ENCODE measurements at regions not wholly inside any gene's neighbourhood (a gene's known extent, or its start where the extent isn't known, plus 50 kb on each side); places are given as distances from the start of the nearest gene placed in this dataset.

DNA sequence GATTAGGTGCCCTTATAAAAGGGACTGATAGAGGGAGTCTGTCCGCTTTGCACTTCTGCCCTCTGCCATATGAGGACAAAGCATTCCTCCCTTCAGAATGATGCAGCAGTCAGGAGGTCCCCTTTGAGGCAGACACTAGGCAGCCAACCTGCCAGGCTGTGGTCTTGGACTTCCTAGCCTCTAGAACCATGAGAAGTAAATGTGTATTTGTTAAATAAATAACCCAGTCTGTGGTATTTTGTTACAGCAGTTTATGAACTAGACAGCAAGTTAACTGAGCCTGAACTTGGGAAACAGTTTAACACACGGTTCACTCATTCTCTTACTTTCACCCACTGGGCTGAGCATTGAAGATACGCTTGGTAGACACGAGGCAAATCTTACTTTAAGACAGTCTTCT is 313.2 kb downstream of the UQCRFS1 start:
- ChIA-PET POLR2A (no interaction called here), CTCF (no interaction called here)

DNA sequence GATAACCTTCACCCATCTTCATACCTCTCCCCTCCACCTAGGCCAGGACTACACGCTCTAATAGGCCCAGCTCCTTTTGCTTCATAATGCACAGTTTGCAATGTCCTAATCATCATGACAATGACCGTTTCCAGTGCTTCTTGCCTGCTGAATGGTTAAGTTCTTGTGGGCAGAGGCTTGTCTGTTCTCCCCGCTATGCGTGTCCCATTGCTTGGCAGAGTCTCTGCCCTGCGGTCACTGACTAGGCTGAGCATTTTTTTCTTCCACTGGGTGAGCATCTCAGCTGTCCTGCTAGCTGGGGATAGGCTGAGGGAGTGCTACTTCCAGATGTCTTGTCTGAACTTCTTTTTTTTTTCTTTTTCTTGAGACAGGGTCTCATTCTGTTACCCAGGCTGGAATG is 314.7 kb downstream of the UQCRFS1 start:
- ChIA-PET CTCF (no interaction called here), POLR2A (no interaction called here)

DNA sequence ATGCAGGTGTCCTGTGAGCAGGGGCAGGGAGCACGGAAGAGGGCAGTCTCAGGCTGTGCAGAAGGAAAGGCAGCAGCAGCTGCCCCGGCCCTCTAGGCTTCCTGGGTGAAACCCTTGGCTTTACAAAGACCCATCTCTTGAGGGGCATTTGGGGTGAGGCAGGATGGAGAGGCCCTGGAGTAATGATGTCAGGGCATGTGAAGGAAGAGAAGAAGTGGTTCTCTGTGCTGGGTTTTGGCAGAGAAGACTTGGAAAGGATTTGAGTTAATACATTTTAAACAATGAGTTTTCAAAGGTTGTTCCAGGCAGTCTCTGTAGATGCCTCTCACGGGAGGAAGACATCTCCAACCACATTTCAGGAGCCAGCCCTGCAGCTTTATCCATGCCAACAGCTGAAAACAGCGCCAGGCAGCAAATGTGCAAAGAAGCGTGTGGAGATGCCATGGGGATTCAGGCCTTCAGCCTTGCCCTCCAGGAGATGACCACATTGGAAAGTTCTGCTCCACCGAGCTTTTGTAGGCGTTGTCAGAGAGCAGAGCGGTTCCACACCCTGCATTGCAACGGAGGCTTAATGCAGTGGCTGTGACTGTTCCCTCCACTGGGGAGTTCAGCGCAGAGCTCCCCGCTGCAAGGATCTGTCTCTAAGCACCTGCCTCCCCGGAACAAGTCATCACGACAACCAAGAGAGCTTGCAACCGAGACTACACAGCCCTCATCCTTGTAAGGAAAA is 322.8 kb downstream of the UQCRFS1 start:
- CTCF ChIA-PET: no interaction called here
- POLR2A ChIA-PET: no interaction called here

- ChIA-PET CTCF (no interaction called here), POLR2A (no interaction called here)
Observed at GRCh38 chr19:28887920-28888618, 324.9 kb downstream of the UQCRFS1 start.

DNA sequence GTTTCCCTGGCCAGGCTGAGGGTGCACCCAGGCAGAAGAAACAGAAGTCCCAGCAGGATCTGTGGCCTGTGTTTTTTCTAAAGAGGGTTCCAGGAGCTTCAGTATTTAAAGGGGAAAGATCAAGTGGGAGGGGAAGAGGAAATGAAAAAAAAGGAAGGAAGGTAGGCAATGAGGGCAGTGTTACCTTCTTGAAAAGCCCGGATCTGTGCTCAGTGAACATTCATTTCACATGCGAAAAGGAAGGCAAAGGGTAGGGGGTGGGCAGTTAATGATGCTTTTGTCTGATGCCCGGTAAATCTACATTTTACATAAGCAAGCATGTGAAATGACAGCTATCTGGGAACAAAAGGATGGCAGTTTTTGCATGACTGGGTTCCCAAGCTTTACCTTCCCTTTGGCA is 326.2 kb downstream of the UQCRFS1 start:
- ChIA-PET CTCF (no interaction called here), POLR2A (no interaction called here)

DNA sequence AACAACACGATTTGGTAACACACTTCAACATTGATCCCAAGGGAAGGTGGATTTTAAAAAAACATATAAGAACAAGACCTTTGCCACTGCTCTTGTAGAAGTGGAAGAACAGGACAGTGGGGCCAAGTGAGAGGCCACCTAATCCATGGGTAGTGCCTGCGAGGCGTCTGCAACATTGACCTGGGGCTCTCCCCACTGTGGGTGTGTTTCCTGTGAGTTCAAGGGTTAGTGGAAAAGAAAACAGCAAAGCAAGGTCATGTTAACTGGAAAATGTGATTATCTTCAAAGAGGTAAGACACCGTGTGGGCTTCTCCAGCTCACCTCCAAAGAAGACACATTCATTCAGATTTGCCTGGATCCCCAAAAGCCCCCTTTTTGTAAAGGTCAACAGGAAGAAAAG is 327.0 kb downstream of the UQCRFS1 start:
- CTCF ChIA-PET: no interaction called here
- POLR2A ChIA-PET: no interaction called here

DNA sequence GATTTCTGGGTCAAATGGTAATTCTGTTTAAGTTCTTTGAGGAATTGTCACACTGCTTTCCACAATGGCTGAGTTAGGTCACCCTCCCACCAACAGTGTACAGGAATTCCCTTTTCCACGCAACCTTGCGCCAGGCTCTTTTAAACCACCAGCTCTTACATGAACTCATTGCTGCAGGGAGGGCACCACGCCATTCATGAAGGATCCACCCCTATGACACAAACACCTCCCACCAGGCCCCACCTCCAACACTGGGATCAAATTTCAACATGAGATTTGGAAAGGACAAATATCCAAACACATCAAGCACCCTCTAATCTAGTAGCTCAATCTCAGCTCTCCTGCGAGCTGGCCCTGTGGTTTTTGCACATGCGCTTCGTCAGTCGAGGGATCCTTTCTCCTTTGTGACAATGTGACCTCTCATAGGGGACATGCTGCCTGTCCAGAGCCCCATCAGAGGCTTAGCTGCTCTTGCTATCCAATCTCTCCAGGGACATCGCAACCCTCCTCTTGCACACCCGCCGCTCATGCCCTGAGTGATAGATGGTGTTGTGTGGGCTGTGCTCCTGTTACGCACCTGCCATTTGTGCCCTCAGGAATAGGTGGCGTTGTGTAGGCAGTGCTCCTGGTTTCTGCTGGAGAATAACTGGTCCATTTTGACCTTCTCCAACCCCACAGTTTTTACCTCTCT is 328.0 kb downstream of the UQCRFS1 start:
- CTCF ChIA-PET: no interaction called here
- POLR2A ChIA-PET: no interaction called here

DNA sequence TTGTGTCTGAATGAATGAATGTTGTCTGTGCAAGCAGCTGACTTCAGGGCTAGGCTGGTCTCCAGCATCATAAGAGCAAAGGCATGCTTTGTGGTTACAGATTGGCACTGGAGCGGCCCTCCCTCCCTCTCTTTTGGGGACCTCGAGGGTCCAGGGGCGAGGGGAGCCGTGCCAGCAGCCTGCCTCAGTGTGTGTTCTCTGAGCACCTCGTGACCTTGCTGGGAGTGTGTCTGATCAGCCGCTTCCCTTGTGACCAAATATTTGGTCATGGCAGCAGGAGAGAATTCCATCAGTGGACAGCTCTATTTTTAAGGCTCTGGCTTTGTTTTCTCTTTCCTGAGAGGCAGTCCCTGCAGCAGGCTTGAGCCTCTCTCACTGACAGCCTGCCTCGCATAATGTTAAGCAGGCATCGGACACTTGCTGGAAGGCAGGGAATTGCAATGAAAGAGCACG is 329.7 kb downstream of the UQCRFS1 start:
- ChIA-PET POLR2A (no interaction called here), CTCF (interaction anchor here (0.6 kb wide), 1 partner anchor 81 kb away, joined by 3 read pairs; no protein-coding TSS in a partner anchor)

GRCh38 chr19:28882818-28883217 is 330.1 kb downstream of the UQCRFS1 start:
- ChIA-PET CTCF (interaction anchor here (0.6 kb wide), 1 partner anchor 80 kb away, joined by 3 read pairs; no protein-coding TSS in a partner anchor), POLR2A (no interaction called here)

DNA sequence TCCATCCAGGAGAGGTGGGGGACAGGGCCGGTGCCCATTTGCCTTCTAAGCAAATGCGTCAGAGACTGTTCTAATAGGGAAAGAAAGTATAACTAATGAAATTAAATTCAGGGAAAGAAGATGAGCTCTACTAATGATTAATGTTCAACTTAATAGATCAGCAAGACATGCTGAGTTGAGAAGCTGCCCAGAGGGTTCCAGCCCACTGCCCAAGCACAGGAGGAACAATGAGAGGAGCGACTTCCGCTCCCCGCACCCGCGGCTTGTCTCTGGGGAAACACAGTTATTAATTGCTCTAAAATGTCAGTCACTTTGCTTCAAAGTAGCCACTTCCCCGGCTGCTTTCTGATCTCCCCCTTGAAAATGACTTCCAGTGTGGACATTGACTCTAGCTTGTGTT is 331.3 kb downstream of the UQCRFS1 start:
- POLR2A ChIA-PET: no interaction called here
- CTCF ChIA-PET: no interaction called here

DNA sequence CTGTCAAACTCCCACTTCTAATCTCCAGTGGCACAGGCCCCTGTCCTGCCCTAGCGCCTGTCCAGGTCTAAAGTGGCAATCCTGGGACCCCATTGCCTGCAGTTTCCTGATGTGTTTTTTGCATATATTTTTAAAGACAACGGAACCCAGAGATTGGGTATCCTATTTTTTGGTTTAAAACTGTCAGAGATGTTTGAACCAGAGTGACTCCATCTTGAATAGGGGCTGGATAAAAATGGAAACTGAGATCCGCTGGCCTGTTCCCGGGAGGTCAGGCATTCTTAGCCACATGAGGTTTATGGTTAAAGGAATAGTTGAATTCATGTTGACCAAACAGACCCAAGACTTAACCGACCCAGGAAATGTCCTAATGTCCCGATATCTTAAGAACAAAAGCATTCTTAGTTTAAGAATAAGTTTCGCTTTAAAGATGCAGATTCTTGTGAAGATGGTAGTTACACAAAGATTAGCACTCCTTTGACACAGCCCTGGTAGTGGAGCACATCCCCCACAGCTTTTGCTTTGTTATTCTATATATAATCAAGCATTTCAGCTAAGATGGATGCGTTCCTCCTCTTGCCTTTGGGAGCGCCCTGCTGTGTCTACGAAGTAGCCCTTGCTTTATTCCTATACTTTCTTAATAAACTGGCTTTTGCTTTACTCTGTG is 332.1 kb downstream of the UQCRFS1 start:
- ChIA-PET CTCF (no interaction called here), POLR2A (no interaction called here)

- POLR2A ChIA-PET: no interaction called here
Observed at GRCh38 chr19:28878862-28879566, 333.9 kb downstream of the UQCRFS1 start.

GRCh38 chr19:28876609-28877123 is 336.3 kb downstream of the UQCRFS1 start:
- ChIA-PET CTCF (no interaction called here), POLR2A (no interaction called here)

More at GRCh38 chr19:28878862-28879566, 333.9 kb downstream of the UQCRFS1 start:
- CTCF ChIA-PET: interaction anchor here (1.2 to 1.4 kb wide), 3 partner anchors 26 to 909 kb away, joined by 3 read pairs; no protein-coding TSS in a partner anchor

GRCh38 chr19:28874742-28875141 is 338.2 kb downstream of the UQCRFS1 start:
- POLR2A ChIA-PET: no interaction called here
- CTCF ChIA-PET: no interaction called here

- POLR2A ChIA-PET: no interaction called here
- CTCF ChIA-PET: no interaction called here
Observed at GRCh38 chr19:28873301-28873700, 339.6 kb downstream of the UQCRFS1 start.

DNA sequence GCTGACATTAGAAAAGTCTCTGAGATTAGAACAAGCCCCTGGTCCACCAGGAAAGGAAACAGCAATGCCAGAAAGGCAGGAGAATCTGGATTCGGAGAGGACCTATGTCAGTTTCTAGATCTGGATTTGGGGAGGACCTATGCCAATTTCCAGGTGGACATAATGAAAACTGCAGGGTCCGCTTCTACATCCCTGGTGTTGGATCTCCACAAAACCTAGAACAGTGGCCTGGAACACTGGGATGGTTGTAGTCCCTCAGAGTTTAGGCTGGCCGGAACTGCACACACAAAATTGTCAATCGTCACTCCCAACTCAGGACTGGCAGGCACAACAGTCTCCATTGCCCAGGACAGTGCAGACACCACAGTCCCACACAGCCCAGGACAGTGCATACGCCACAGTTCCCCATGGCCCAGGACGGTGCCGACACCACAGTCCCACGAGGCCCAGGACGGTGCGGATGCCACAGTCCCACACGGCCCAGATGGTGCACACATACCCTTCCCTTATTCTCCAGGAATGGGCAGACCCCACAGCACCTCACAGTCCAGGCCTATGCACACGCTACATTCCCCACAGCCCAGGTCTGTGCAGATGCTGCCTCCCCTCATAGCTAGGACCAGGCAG is 341.7 kb downstream of the UQCRFS1 start:
- POLR2A ChIA-PET: no interaction called here
- CTCF ChIA-PET: no interaction called here

DNA sequence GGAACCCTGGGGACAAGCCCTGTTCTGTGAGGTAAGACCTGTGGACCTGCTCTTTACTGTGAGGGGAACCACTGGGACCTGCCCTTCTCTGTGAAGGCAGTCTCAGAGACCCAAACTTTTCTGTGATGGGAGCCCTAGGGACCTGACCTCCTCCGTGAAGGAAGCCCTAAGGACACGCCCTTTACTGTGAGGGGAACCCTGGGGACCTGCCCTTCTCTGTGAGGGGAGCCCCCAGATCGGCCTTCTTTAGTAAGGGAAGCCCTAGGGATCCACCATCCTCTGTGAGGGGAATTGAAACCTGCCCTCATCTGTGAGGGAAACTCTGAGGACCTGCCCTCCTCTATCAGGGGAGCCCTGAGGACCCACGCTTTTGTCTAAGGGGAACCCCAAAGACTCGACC is 343.5 kb downstream of the UQCRFS1 start:
- POLR2A ChIA-PET: no interaction called here
- CTCF ChIA-PET: no interaction called here

- ChIA-PET POLR2A (no interaction called here), CTCF (no interaction called here)
Observed at GRCh38 chr19:28868836-28869235, 344.1 kb downstream of the UQCRFS1 start.

DNA sequence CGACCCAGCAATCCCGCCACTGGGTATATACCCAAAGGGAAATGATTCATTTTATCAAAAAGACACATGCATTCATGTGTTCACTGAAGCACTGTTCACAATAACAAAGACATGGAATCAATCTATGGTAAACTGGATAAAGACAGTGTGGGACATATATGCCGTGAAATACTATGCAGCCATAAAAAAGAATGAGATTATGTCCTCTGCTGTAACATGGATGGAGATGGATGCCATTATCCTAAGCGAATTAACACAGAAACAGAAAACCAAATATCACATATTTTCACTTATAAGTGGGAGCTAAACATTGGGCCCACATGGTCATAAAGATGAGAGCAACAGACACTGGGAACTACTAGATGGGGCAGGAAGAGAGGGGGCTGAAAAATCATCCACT is 345.0 kb downstream of the UQCRFS1 start:
- POLR2A ChIA-PET: no interaction called here
- CTCF ChIA-PET: no interaction called here

All from activated CD8-positive, alpha-beta memory T cell treated with anti-CD3 and anti-CD28 coated beads for 36 hours (primary cell).